ENCODE measurements at regions not wholly inside any gene's neighbourhood (a gene's known extent, or its start where the extent isn't known, plus 50 kb on each side); places are given as distances from the start of the nearest gene placed in this dataset.

DNA sequence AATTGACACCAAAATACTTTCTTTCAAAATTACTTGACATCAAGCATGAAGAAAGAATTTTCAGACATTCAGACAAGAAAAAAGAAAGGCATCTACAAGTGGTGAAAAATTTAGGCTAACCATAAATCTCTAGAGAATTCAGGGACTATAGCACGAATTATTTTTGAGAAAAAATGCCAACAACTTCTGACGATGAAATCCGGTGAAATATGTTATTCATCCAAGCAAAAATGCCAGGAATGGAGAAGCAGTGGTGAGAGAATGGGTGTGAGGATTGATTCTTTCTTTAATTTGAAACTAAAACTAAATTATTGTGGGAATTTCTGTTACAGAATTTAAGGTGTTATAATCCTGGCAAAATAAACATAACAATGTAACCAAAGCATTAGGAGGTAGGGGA is 69.4 kb upstream of the SORBS2 start:
- TF ChIP-seq EZH2 (IDR thresholded peaks at IDR 0.05; ENCODE audit: borderline replicate concordance, low read length) (no peak), CTCF (conservative IDR thresholded peaks at IDR 0.05 in 1 of 2, IDR thresholded peaks at IDR 0.05 in 1 of 2; ENCODE audit: extremely low read depth in 1 of 2, insufficient read depth in 1 of 2, low read depth in 1 of 2, low read length in 2 of 2) (no peak)

All from mammary epithelial cell (primary cell).